ENCODE measurements at regions not wholly inside any gene's neighbourhood (a gene's known extent, or its start where the extent isn't known, plus 50 kb on each side); places are given as distances from the start of the nearest gene placed in this dataset.

GRCh38 chr22:35197886-35198285 is 59.4 kb upstream of the HMGXB4 start:
- intact Hi-C loops (cut with micrococcal nuclease), result no loop called here
- no peaks in the 10 kb centered on the region for H3K36me3 ChIP-seq (ENCODE audit: control insufficient read depth in 2 of 2, extremely low read depth in 1 of 2, insufficient read depth in 2 of 2, low read length in 2 of 2)
- dilution Hi-C loops (cut with MboI; ENCODE audit: extremely low pct_ligation_motif_present, low sequenced_read_pairs), result no loop called here
- no peak overlapping the region for H3K4me3 ChIP-seq (replicated peaks in 1 of 3; ENCODE audit: insufficient read depth in 1 of 3, low read depth in 1 of 3, low read length in 3 of 3)
- no peaks in the 10 kb centered on the region for H4K20me1 ChIP-seq (replicated peaks; ENCODE audit: control insufficient read depth, extremely low read depth, insufficient read depth, low read length)
- BruUV-seq (replicated peaks), result no TSS peak
- no peaks in the 10 kb centered on the region for H3K9me3 ChIP-seq (replicated peaks; ENCODE audit: control insufficient read depth, insufficient read depth, low read length)
- TF ChIP-seq POLR2A (IDR thresholded peaks at IDR 0.05; ENCODE audit: low read depth, low read length) (no peak), MYC (IDR thresholded peaks at IDR 0.05; ENCODE audit: low read depth, low read length) (no peak), POLR2AphosphoS5 (IDR thresholded peaks at IDR 0.05; ENCODE audit: insufficient read depth, low read depth, low read length) (no peak), JUN (IDR thresholded peaks at IDR 0.05; ENCODE audit: borderline replicate concordance, insufficient read depth, insufficient read length, low read depth) (no peak), FOS (IDR thresholded peaks at IDR 0.05; ENCODE audit: borderline replicate concordance, insufficient read depth, low read length) (no peak)
- TF ChIP-seq, protein P1, sequence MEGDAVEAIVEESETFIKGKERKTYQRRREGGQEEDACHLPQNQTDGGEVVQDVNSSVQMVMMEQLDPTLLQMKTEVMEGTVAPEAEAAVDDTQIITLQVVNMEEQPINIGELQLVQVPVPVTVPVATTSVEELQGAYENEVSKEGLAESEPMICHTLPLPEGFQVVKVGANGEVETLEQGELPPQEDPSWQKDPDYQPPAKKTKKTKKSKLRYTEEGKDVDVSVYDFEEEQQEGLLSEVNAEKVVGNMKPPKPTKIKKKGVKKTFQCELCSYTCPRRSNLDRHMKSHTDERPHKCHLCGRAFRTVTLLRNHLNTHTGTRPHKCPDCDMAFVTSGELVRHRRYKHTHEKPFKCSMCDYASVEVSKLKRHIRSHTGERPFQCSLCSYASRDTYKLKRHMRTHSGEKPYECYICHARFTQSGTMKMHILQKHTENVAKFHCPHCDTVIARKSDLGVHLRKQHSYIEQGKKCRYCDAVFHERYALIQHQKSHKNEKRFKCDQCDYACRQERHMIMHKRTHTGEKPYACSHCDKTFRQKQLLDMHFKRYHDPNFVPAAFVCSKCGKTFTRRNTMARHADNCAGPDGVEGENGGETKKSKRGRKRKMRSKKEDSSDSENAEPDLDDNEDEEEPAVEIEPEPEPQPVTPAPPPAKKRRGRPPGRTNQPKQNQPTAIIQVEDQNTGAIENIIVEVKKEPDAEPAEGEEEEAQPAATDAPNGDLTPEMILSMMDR (IDR thresholded peaks at IDR 0.05; ENCODE audit: extremely low read depth in 1 of 2, insufficient read depth in 1 of 2, low read depth in 1 of 2, low read length in 2 of 2), result no peak
- H3K4me2 ChIP-seq (ENCODE audit: insufficient read depth, low read length), result no peak overlapping the region
- no peak overlapping the region for H3K9ac ChIP-seq (replicated peaks; ENCODE audit: extremely low read depth, insufficient read depth, low read length)
- FAIRE-seq (no peak), DNase-seq (ENCODE audit: low read depth, low spot score) (no peak)
- no peaks in the 10 kb centered on the region for H3K9me1 ChIP-seq (replicated peaks; ENCODE audit: control insufficient read depth, extremely low read depth, insufficient read depth, low read length)
- no peaks in the 10 kb centered on the region for H3K79me2 ChIP-seq (ENCODE audit: control insufficient read depth, insufficient read depth, low read length)
- POLR2A ChIA-PET, result interaction anchor here (0.7 kb wide), 2 partner anchors 49 to 360 kb away, joined by 3 read pairs; no protein-coding TSS in a partner anchor
- no peaks in the 10 kb centered on the region for H3K4me1 ChIP-seq (ENCODE audit: control insufficient read depth, extremely low read depth, insufficient read depth, low read length)
- CTCF ChIA-PET, result interaction anchor here (0.8 kb wide), 1 partner anchor 34 kb away, joined by 4 read pairs; no protein-coding TSS in a partner anchor
- no peak overlapping the region for H3K27ac ChIP-seq (ENCODE audit: insufficient read depth, low read depth, low read length)
- H3K27me3 ChIP-seq (ENCODE audit: control insufficient read depth in 2 of 2, insufficient read depth in 2 of 2, low read length in 2 of 2), result peaks cover 0 to 2% of the 10 kb centered on the region in 2 experiments
- H2AFZ ChIP-seq (ENCODE audit: low read depth, low read length), result no peak overlapping the region

GRCh38 chr22:35198738-35199137 is 58.6 kb upstream of the HMGXB4 start:
- ChIA-PET POLR2A (interaction anchor here (0.7 kb wide), 2 partner anchors 50 to 359 kb away, joined by 3 read pairs; no protein-coding TSS in a partner anchor), CTCF (no interaction called here)
- Histone ChIP-seq H4K20me1 (replicated peaks; ENCODE audit: control insufficient read depth, extremely low read depth, insufficient read depth, low read length) (no peaks in the 10 kb centered on the region), H3K9me1 (replicated peaks; ENCODE audit: control insufficient read depth, extremely low read depth, insufficient read depth, low read length) (no peaks in the 10 kb centered on the region), H3K4me3 (replicated peaks in 1 of 3; ENCODE audit: insufficient read depth in 1 of 3, low read depth in 1 of 3, low read length in 3 of 3) (no peak overlapping the region), H3K36me3 (ENCODE audit: control insufficient read depth in 2 of 2, extremely low read depth in 1 of 2, insufficient read depth in 2 of 2, low read length in 2 of 2) (no peaks in the 10 kb centered on the region), H3K79me2 (ENCODE audit: control insufficient read depth, insufficient read depth, low read length) (no peaks in the 10 kb centered on the region), H3K4me1 (ENCODE audit: control insufficient read depth, extremely low read depth, insufficient read depth, low read length) (no peaks in the 10 kb centered on the region), H3K9ac (replicated peaks; ENCODE audit: extremely low read depth, insufficient read depth, low read length) (no peak overlapping the region), H3K27ac (ENCODE audit: insufficient read depth, low read depth, low read length) (no peak overlapping the region), H2AFZ (ENCODE audit: low read depth, low read length) (no peak overlapping the region), H3K9me3 (replicated peaks; ENCODE audit: control insufficient read depth, insufficient read depth, low read length) (no peaks in the 10 kb centered on the region), H3K27me3 (ENCODE audit: control insufficient read depth in 2 of 2, insufficient read depth in 2 of 2, low read length in 2 of 2) (peaks cover 0 to 2% of the 10 kb centered on the region in 2 experiments), H3K4me2 (ENCODE audit: insufficient read depth, low read length) (no peak overlapping the region)
- no peak for TF ChIP-seq GATA2 (IDR thresholded peaks at IDR 0.05; ENCODE audit: insufficient read depth, insufficient read length, low read depth, low read length)
- TF ChIP-seq POLR2A (IDR thresholded peaks at IDR 0.05; ENCODE audit: low read depth, low read length), result no peak
- no peak for TF ChIP-seq FOS (IDR thresholded peaks at IDR 0.05; ENCODE audit: borderline replicate concordance, insufficient read depth, low read length)
- TF ChIP-seq, protein P1 (IDR thresholded peaks at IDR 0.05; ENCODE audit: extremely low read depth in 1 of 2, insufficient read depth in 1 of 2, low read depth in 1 of 2, low read length in 2 of 2), result no peak
- TF ChIP-seq EZH2 (IDR thresholded peaks at IDR 0.05; ENCODE audit: borderline replicate concordance, low read depth, low read length, severe bottlenecking), result no peak
- TF ChIP-seq, protein P2, sequence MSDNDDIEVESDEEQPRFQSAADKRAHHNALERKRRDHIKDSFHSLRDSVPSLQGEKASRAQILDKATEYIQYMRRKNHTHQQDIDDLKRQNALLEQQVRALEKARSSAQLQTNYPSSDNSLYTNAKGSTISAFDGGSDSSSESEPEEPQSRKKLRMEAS (IDR thresholded peaks at IDR 0.05; ENCODE audit: insufficient read depth, insufficient read length), result no peak
- TF ChIP-seq POLR2AphosphoS5 (IDR thresholded peaks at IDR 0.05; ENCODE audit: insufficient read depth, low read depth, low read length), result no peak
- TF ChIP-seq JUN (IDR thresholded peaks at IDR 0.05; ENCODE audit: borderline replicate concordance, insufficient read depth, insufficient read length, low read depth), result no peak
- TF ChIP-seq MYC (IDR thresholded peaks at IDR 0.05; ENCODE audit: low read depth, low read length), result no peak
- FAIRE-seq, result no peak
- DNase-seq (ENCODE audit: low read depth, low spot score), result no peak
- intact Hi-C loops (cut with micrococcal nuclease), result no loop called here
- no TSS peak for BruUV-seq (replicated peaks)
- dilution Hi-C loops (cut with MboI; ENCODE audit: extremely low pct_ligation_motif_present, low sequenced_read_pairs), result no loop called here
